ENCODE measurements at regions not wholly inside any gene's neighbourhood (a gene's known extent, or its start where the extent isn't known, plus 50 kb on each side); places are given as distances from the start of the nearest gene placed in this dataset.

DNA sequence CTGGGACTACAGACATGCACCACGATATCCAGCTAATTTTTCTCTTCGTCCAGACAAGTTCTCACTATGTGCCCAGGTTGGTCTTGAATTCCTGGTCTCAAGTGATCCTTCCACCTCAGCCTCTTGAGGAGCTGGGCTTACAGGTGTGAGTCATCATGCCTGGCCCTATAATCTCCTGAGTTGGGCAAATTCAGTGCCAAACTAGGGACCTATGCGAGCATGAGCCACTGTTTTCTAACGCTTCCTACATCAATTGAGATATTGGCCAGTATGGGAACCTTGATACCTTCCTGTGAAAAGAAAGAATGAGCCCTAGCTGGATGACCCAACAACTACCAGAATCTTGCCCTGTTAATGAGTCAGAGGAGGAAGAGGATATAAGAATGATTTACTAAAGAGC lies 585.2 kb downstream of the C12orf50 start:
- Histone ChIP-seq H4K20me1 (ENCODE audit: insufficient read depth) (no peaks in the 10 kb centered on the region), H2AFZ (ENCODE audit: low read depth, low read length) (no peak overlapping the region), H3K79me2 (replicated peaks; ENCODE audit: insufficient read depth, low read length) (no peaks in the 10 kb centered on the region), H3K27me3 (ENCODE audit: insufficient read depth, low read depth, low read length) (no peaks in the 10 kb centered on the region), H3K9ac (ENCODE audit: low read length) (no peak overlapping the region), H3K9me2 (ENCODE audit: insufficient read depth, low read length) (no peaks in the 10 kb centered on the region), H3K27ac (ENCODE audit: low read length) (no peak overlapping the region), H3K9me3 (ENCODE audit: low read length) (no peaks in the 10 kb centered on the region), H3K36me3 (ENCODE audit: insufficient read depth, low read length) (no peaks in the 10 kb centered on the region), H3K4me2 (ENCODE audit: low read length) (no peak overlapping the region), H3K4me3 (ENCODE audit: low read length) (no peak overlapping the region), H3F3A (ENCODE audit: insufficient read depth, low read length, poor library complexity, severe bottlenecking) (no peaks in the 10 kb centered on the region)
- TF ChIP-seq EP300 (conservative IDR thresholded peaks at IDR 0.05; ENCODE audit: poor library complexity, severe bottlenecking) = no peak
- no peak for TF ChIP-seq MXI1 (conservative IDR thresholded peaks at IDR 0.05; ENCODE audit: poor library complexity, severe bottlenecking)
- TF ChIP-seq, protein P1, sequence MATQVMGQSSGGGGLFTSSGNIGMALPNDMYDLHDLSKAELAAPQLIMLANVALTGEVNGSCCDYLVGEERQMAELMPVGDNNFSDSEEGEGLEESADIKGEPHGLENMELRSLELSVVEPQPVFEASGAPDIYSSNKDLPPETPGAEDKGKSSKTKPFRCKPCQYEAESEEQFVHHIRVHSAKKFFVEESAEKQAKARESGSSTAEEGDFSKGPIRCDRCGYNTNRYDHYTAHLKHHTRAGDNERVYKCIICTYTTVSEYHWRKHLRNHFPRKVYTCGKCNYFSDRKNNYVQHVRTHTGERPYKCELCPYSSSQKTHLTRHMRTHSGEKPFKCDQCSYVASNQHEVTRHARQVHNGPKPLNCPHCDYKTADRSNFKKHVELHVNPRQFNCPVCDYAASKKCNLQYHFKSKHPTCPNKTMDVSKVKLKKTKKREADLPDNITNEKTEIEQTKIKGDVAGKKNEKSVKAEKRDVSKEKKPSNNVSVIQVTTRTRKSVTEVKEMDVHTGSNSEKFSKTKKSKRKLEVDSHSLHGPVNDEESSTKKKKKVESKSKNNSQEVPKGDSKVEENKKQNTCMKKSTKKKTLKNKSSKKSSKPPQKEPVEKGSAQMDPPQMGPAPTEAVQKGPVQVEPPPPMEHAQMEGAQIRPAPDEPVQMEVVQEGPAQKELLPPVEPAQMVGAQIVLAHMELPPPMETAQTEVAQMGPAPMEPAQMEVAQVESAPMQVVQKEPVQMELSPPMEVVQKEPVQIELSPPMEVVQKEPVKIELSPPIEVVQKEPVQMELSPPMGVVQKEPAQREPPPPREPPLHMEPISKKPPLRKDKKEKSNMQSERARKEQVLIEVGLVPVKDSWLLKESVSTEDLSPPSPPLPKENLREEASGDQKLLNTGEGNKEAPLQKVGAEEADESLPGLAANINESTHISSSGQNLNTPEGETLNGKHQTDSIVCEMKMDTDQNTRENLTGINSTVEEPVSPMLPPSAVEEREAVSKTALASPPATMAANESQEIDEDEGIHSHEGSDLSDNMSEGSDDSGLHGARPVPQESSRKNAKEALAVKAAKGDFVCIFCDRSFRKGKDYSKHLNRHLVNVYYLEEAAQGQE (IDR thresholded peaks at IDR 0.05; ENCODE audit: borderline replicate concordance) = no peak
- no peak for TF ChIP-seq TAF1 (IDR thresholded peaks at IDR 0.05; ENCODE audit: low read depth)
- TF ChIP-seq, protein P2, sequence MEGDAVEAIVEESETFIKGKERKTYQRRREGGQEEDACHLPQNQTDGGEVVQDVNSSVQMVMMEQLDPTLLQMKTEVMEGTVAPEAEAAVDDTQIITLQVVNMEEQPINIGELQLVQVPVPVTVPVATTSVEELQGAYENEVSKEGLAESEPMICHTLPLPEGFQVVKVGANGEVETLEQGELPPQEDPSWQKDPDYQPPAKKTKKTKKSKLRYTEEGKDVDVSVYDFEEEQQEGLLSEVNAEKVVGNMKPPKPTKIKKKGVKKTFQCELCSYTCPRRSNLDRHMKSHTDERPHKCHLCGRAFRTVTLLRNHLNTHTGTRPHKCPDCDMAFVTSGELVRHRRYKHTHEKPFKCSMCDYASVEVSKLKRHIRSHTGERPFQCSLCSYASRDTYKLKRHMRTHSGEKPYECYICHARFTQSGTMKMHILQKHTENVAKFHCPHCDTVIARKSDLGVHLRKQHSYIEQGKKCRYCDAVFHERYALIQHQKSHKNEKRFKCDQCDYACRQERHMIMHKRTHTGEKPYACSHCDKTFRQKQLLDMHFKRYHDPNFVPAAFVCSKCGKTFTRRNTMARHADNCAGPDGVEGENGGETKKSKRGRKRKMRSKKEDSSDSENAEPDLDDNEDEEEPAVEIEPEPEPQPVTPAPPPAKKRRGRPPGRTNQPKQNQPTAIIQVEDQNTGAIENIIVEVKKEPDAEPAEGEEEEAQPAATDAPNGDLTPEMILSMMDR (IDR thresholded peaks at IDR 0.05; ENCODE audit: poor library complexity, severe bottlenecking) = no peak
- TF ChIP-seq EZH2 (IDR thresholded peaks at IDR 0.05; ENCODE audit: borderline replicate concordance, insufficient read depth, low read length, poor library complexity, severe bottlenecking) = no peak
- TF ChIP-seq RAD21 (conservative IDR thresholded peaks at IDR 0.05) = no peak
- no peak for TF ChIP-seq POLR2AphosphoS5 (IDR thresholded peaks at IDR 0.05)
- no peak for TF ChIP-seq SMC3 (conservative IDR thresholded peaks at IDR 0.05; ENCODE audit: poor library complexity)

DNA sequence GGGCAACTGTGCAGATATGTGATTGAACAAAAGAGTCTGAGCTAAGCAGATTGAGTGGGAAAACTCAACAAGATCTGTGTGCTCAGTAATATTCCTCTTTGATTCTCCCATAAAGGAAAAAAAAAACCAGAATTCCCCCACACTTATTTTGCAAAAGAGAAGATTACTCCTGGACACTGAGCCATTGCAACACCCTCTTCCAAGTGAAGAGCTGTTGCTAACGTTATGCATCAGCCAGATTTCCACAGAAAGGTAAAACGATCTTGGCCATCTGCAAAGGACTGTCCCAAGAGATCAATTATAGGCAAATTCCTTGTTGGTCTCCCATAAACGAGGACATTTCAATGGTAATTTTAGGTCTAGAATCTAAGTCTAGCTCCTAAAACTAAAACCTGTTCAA lies 587.7 kb downstream of the C12orf50 start:
- H3K9ac ChIP-seq (ENCODE audit: low read length) = no peak overlapping the region
- TF ChIP-seq, protein P2 (IDR thresholded peaks at IDR 0.05; ENCODE audit: poor library complexity, severe bottlenecking) = no peak
- TF ChIP-seq MXI1 (conservative IDR thresholded peaks at IDR 0.05; ENCODE audit: poor library complexity, severe bottlenecking) = no peak
- TF ChIP-seq EZH2 (IDR thresholded peaks at IDR 0.05; ENCODE audit: borderline replicate concordance, insufficient read depth, low read length, poor library complexity, severe bottlenecking) = no peak
- no peak for TF ChIP-seq RAD21 (conservative IDR thresholded peaks at IDR 0.05)
- TF ChIP-seq POLR2AphosphoS5 (IDR thresholded peaks at IDR 0.05) = no peak
- TF ChIP-seq TAF1 (IDR thresholded peaks at IDR 0.05; ENCODE audit: low read depth) = no peak
- TF ChIP-seq SMC3 (conservative IDR thresholded peaks at IDR 0.05; ENCODE audit: poor library complexity) = no peak
- no peak for TF ChIP-seq EP300 (conservative IDR thresholded peaks at IDR 0.05; ENCODE audit: poor library complexity, severe bottlenecking)
- TF ChIP-seq, protein P1 (IDR thresholded peaks at IDR 0.05; ENCODE audit: borderline replicate concordance) = no peak
- no peak overlapping the region for H3K27ac ChIP-seq (ENCODE audit: low read length)
- H3K27me3 ChIP-seq (ENCODE audit: insufficient read depth, low read depth, low read length) = no peaks in the 10 kb centered on the region
- no peaks in the 10 kb centered on the region for H3K36me3 ChIP-seq (ENCODE audit: insufficient read depth, low read length)
- H3K9me2 ChIP-seq (ENCODE audit: insufficient read depth, low read length) = no peaks in the 10 kb centered on the region
- H3K4me3 ChIP-seq (ENCODE audit: low read length) = no peak overlapping the region
- no peak overlapping the region for H3K4me2 ChIP-seq (ENCODE audit: low read length)
- no peaks in the 10 kb centered on the region for H4K20me1 ChIP-seq (ENCODE audit: insufficient read depth)
- H3F3A ChIP-seq (ENCODE audit: insufficient read depth, low read length, poor library complexity, severe bottlenecking) = no peaks in the 10 kb centered on the region
- no peaks in the 10 kb centered on the region for H3K9me3 ChIP-seq (ENCODE audit: low read length)
- no peaks in the 10 kb centered on the region for H3K79me2 ChIP-seq (replicated peaks; ENCODE audit: insufficient read depth, low read length)
- H2AFZ ChIP-seq (ENCODE audit: low read depth, low read length) = no peak overlapping the region

Data from neural cell (in vitro differentiated cells).